Loucy (cell line): ENCODE measurements at regions not wholly inside any gene's neighbourhood (a gene's known extent, or its start where the extent isn't known, plus 50 kb on each side); places are given as distances from the start of the nearest gene placed in this dataset.

Experiments used
- EZH2phosphoT487 ChIP-seq: fragments of 200-600 bp; IDR thresholded peaks from 2 replicates; pipeline ENCODE4 v1.6.1; 2018; ENCODE audit warnings: antibody characterized with exemption, mild to moderate bottlenecking, moderate library complexity, borderline replicate concordance
- TF ChIP-seq, protein P1 (sequence below): fragments of 200-600 bp; sonication (generic); conservative IDR thresholded peaks from 2 replicates; pipeline ENCODE4 v1.5.1; 2014; ENCODE audit warnings: mild to moderate bottlenecking, antibody characterized with exemption, low read length

- TF ChIP-seq, protein P1, sequence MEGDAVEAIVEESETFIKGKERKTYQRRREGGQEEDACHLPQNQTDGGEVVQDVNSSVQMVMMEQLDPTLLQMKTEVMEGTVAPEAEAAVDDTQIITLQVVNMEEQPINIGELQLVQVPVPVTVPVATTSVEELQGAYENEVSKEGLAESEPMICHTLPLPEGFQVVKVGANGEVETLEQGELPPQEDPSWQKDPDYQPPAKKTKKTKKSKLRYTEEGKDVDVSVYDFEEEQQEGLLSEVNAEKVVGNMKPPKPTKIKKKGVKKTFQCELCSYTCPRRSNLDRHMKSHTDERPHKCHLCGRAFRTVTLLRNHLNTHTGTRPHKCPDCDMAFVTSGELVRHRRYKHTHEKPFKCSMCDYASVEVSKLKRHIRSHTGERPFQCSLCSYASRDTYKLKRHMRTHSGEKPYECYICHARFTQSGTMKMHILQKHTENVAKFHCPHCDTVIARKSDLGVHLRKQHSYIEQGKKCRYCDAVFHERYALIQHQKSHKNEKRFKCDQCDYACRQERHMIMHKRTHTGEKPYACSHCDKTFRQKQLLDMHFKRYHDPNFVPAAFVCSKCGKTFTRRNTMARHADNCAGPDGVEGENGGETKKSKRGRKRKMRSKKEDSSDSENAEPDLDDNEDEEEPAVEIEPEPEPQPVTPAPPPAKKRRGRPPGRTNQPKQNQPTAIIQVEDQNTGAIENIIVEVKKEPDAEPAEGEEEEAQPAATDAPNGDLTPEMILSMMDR: no peak
- TF ChIP-seq EZH2phosphoT487: no peak
These were observed 183.2 kb upstream of the SFSWAP start for GRCh38 chr12:131527736-131528135.
